ENCODE measurements at regions not wholly inside any gene's neighbourhood (a gene's known extent, or its start where the extent isn't known, plus 50 kb on each side); places are given as distances from the start of the nearest gene placed in this dataset.

DNA sequence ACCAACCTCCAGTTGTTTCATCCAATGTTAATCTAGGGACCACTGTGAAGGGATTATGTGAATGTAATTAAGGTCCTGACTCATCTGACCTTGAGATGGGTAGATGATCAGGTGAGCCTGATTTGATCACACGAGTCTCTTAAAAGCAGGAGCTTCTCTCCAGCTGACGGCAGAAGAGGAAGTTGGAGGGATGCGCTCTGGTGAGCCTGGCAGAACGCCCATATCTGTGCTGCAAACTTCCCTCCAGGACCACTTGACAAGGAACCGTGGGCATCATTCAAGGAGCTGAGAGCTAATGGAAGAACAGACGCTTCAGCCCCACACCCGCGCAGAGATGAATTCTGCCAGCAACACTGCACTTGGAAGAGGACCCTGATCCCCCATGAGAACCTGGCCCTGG, 642.4 kb downstream of the TNS3 start:
- TF ChIP-seq EZH2 (IDR thresholded peaks at IDR 0.05; ENCODE audit: insufficient read depth, low read length): no peak
- TF ChIP-seq, protein P1, sequence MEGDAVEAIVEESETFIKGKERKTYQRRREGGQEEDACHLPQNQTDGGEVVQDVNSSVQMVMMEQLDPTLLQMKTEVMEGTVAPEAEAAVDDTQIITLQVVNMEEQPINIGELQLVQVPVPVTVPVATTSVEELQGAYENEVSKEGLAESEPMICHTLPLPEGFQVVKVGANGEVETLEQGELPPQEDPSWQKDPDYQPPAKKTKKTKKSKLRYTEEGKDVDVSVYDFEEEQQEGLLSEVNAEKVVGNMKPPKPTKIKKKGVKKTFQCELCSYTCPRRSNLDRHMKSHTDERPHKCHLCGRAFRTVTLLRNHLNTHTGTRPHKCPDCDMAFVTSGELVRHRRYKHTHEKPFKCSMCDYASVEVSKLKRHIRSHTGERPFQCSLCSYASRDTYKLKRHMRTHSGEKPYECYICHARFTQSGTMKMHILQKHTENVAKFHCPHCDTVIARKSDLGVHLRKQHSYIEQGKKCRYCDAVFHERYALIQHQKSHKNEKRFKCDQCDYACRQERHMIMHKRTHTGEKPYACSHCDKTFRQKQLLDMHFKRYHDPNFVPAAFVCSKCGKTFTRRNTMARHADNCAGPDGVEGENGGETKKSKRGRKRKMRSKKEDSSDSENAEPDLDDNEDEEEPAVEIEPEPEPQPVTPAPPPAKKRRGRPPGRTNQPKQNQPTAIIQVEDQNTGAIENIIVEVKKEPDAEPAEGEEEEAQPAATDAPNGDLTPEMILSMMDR (IDR thresholded peaks at IDR 0.05; ENCODE audit: insufficient read depth, low read depth, low read length): no peak
